ENCODE measurements at regions not wholly inside any gene's neighbourhood (a gene's known extent, or its start where the extent isn't known, plus 50 kb on each side); places are given as distances from the start of the nearest gene placed in this dataset.

- Histone ChIP-seq H3K27me3 (ENCODE audit: control insufficient read depth, insufficient read depth, low read length) (no peaks in the 10 kb centered on the region), H3K36me3 (ENCODE audit: control insufficient read depth, insufficient read depth, low read length) (no peaks in the 10 kb centered on the region), H3K4me3 (ENCODE audit: low read depth, low read length) (no peak overlapping the region)
- no peak for TF ChIP-seq CTCF (IDR thresholded peaks at IDR 0.05; ENCODE audit: insufficient read depth, low read length, poor library complexity, severe bottlenecking)
- no peak for DNase-seq (ENCODE audit: low read depth)
Observed at GRCh38 chr4:112848911-112849310, 200.5 kb upstream of the ANK2 start.

GRCh38 chr4:112852601-112853000 lies 196.9 kb upstream of the ANK2 start:
- TF ChIP-seq CTCF (IDR thresholded peaks at IDR 0.05; ENCODE audit: insufficient read depth, low read length, poor library complexity, severe bottlenecking) = no peak
- Histone ChIP-seq H3K36me3 (ENCODE audit: control insufficient read depth, insufficient read depth, low read length) (no peaks in the 10 kb centered on the region), H3K27me3 (ENCODE audit: control insufficient read depth, insufficient read depth, low read length) (no peaks in the 10 kb centered on the region), H3K4me3 (ENCODE audit: low read depth, low read length) (no peak overlapping the region)
- DNase-seq (ENCODE audit: low read depth) = no peak

- no peak for TF ChIP-seq CTCF (IDR thresholded peaks at IDR 0.05; ENCODE audit: insufficient read depth, low read length, poor library complexity, severe bottlenecking)
- H3K4me3 ChIP-seq (ENCODE audit: low read depth, low read length) = no peak overlapping the region
- DNase-seq (ENCODE audit: low read depth) = no peak
Observed at GRCh38 chr4:112853662-112854256, 195.7 kb upstream of the ANK2 start.

GRCh38 chr4:112854420-112854819 lies 195.0 kb upstream of the ANK2 start:
- H3K27me3 ChIP-seq (ENCODE audit: control insufficient read depth, insufficient read depth, low read length) = no peaks in the 10 kb centered on the region
- H3K4me3 ChIP-seq (ENCODE audit: low read depth, low read length) = no peak overlapping the region
- DNase-seq (ENCODE audit: low read depth) = no peak
- no peaks in the 10 kb centered on the region for H3K36me3 ChIP-seq (ENCODE audit: control insufficient read depth, insufficient read depth, low read length)
- no peak for TF ChIP-seq CTCF (IDR thresholded peaks at IDR 0.05; ENCODE audit: insufficient read depth, low read length, poor library complexity, severe bottlenecking)

More at GRCh38 chr4:112853662-112854256, 195.7 kb upstream of the ANK2 start:
- Histone ChIP-seq H3K27me3 (ENCODE audit: control insufficient read depth, insufficient read depth, low read length) (no peaks in the 10 kb centered on the region), H3K36me3 (ENCODE audit: control insufficient read depth, insufficient read depth, low read length) (no peaks in the 10 kb centered on the region)

GRCh38 chr4:112855058-112855457 lies 194.4 kb upstream of the ANK2 start:
- Histone ChIP-seq H3K27me3 (ENCODE audit: control insufficient read depth, insufficient read depth, low read length) (no peaks in the 10 kb centered on the region), H3K4me3 (ENCODE audit: low read depth, low read length) (no peak overlapping the region), H3K36me3 (ENCODE audit: control insufficient read depth, insufficient read depth, low read length) (no peaks in the 10 kb centered on the region)
- DNase-seq (ENCODE audit: low read depth) = no peak
- TF ChIP-seq CTCF (IDR thresholded peaks at IDR 0.05; ENCODE audit: insufficient read depth, low read length, poor library complexity, severe bottlenecking) = no peak

- TF ChIP-seq CTCF (IDR thresholded peaks at IDR 0.05; ENCODE audit: insufficient read depth, low read length, poor library complexity, severe bottlenecking) = no peak
- H3K27me3 ChIP-seq (ENCODE audit: control insufficient read depth, insufficient read depth, low read length) = no peaks in the 10 kb centered on the region
- no peaks in the 10 kb centered on the region for H3K36me3 ChIP-seq (ENCODE audit: control insufficient read depth, insufficient read depth, low read length)
- DNase-seq (ENCODE audit: low read depth) = peak; percentile 83
- H3K4me3 ChIP-seq (ENCODE audit: low read depth, low read length) = no peak overlapping the region
Observed at GRCh38 chr4:112857461-112857860, 192.0 kb upstream of the ANK2 start.

Data from kidney epithelial cell (primary cell).